ENCODE measurements at regions not wholly inside any gene's neighbourhood (a gene's known extent, or its start where the extent isn't known, plus 50 kb on each side); places are given as distances from the start of the nearest gene placed in this dataset.
"Not testable (repeated sequence)": the region's sequence is repeated elsewhere in the genome, so short reads cannot be mapped to it uniquely, and the experiment has no call there.

GRCh38 chr18:23324056-23324811 lies 128.9 kb upstream of the RIOK3 start:
- H3K4me3 ChIP-seq (ENCODE audit: insufficient read depth in 1 of 2, low read depth in 1 of 2, low read length in 2 of 2): no peak overlapping the region
- H4K8ac ChIP-seq (ENCODE audit: low read length): no peak overlapping the region
- no peak overlapping the region for H2AK5ac ChIP-seq (ENCODE audit: low read length, severe bottlenecking)
- no peaks in the 10 kb centered on the region for H3K4me1 ChIP-seq (ENCODE audit: control insufficient read depth, insufficient read depth, low read depth, low read length)
- no peak overlapping the region for H2AFZ ChIP-seq (ENCODE audit: low read depth, low read length)
- no peak overlapping the region for H3K18ac ChIP-seq (ENCODE audit: low read depth in 1 of 2, low read length in 2 of 2)
- H3K4ac ChIP-seq (ENCODE audit: low read depth in 1 of 2, low read length in 2 of 2): no peak overlapping the region
- H3K27ac ChIP-seq (ENCODE audit: low read length, poor library complexity, severe bottlenecking): no peak overlapping the region
- no peak overlapping the region for H2BK15ac ChIP-seq (ENCODE audit: low read depth, poor library complexity, severe bottlenecking)
- no peak for DNase-seq
- H3K79me1 ChIP-seq (replicated peaks; ENCODE audit: low read length, poor library complexity, severe bottlenecking): peaks cover 2% of the 10 kb centered on the region
- no peak overlapping the region for H2BK12ac ChIP-seq (ENCODE audit: low read length in 2 of 2)
- H3K14ac ChIP-seq (ENCODE audit: low read length in 2 of 2): no peak overlapping the region
- WGBS: 98% methylated on average over 10 of the region's 11 CpGs
- no peak overlapping the region for H3K4me2 ChIP-seq (ENCODE audit: low read length, poor library complexity, severe bottlenecking)
- no peak overlapping the region for H2BK120ac ChIP-seq (ENCODE audit: low read depth, low read length)
- H3K23ac ChIP-seq (ENCODE audit: low read length in 2 of 2): no peak overlapping the region
- H3K9ac ChIP-seq (ENCODE audit: low read length): no peak overlapping the region
- peaks cover 0 to 2% of the 10 kb centered on the region in 2 experiments for H3K36me3 ChIP-seq (ENCODE audit: control insufficient read depth in 1 of 2, insufficient read depth in 2 of 2, low read depth in 1 of 2, low read length in 2 of 2)
- H3K9me3 ChIP-seq (ENCODE audit: control insufficient read depth, low read length): peaks cover 3% of the 10 kb centered on the region
- H2BK5ac ChIP-seq (ENCODE audit: low read depth, low read length, poor library complexity, severe bottlenecking): no peak overlapping the region
- no peak overlapping the region for H4K91ac ChIP-seq (ENCODE audit: low read length)
- no peaks in the 10 kb centered on the region for H3K27me3 ChIP-seq (ENCODE audit: control insufficient read depth in 1 of 2, insufficient read depth in 1 of 2, low read length in 2 of 2)

GRCh38 chr18:23324861-23325260 lies 128.2 kb upstream of the RIOK3 start:
- H3K9me3 ChIP-seq (ENCODE audit: control insufficient read depth, low read length): peaks cover 3% of the 10 kb centered on the region
- H3K23ac ChIP-seq (ENCODE audit: low read length in 2 of 2): no peak overlapping the region
- no peak overlapping the region for H3K27ac ChIP-seq (ENCODE audit: low read length, poor library complexity, severe bottlenecking)
- no peak overlapping the region for H2BK5ac ChIP-seq (ENCODE audit: low read depth, low read length, poor library complexity, severe bottlenecking)
- H3K4ac ChIP-seq (ENCODE audit: low read depth in 1 of 2, low read length in 2 of 2): no peak overlapping the region
- no peak overlapping the region for H3K18ac ChIP-seq (ENCODE audit: low read depth in 1 of 2, low read length in 2 of 2)
- H2AFZ ChIP-seq (ENCODE audit: low read depth, low read length): no peak overlapping the region
- 92% methylated on average over 4 of the region's 4 CpGs for WGBS
- H2BK15ac ChIP-seq (ENCODE audit: low read depth, poor library complexity, severe bottlenecking): no peak overlapping the region
- H4K91ac ChIP-seq (ENCODE audit: low read length): no peak overlapping the region
- H2AK5ac ChIP-seq (ENCODE audit: low read length, severe bottlenecking): no peak overlapping the region
- H2BK12ac ChIP-seq (ENCODE audit: low read length in 2 of 2): no peak overlapping the region
- peaks cover 2% of the 10 kb centered on the region for H3K79me1 ChIP-seq (replicated peaks; ENCODE audit: low read length, poor library complexity, severe bottlenecking)
- H3K4me2 ChIP-seq (ENCODE audit: low read length, poor library complexity, severe bottlenecking): no peak overlapping the region
- no peaks in the 10 kb centered on the region for H3K4me1 ChIP-seq (ENCODE audit: control insufficient read depth, insufficient read depth, low read depth, low read length)
- H2BK120ac ChIP-seq (ENCODE audit: low read depth, low read length): no peak overlapping the region
- H4K8ac ChIP-seq (ENCODE audit: low read length): no peak overlapping the region
- H3K9ac ChIP-seq (ENCODE audit: low read length): no peak overlapping the region
- no peak overlapping the region for H3K14ac ChIP-seq (ENCODE audit: low read length in 2 of 2)
- peaks cover 0 to 2% of the 10 kb centered on the region in 2 experiments for H3K36me3 ChIP-seq (ENCODE audit: control insufficient read depth in 1 of 2, insufficient read depth in 2 of 2, low read depth in 1 of 2, low read length in 2 of 2)
- no peaks in the 10 kb centered on the region for H3K27me3 ChIP-seq (ENCODE audit: control insufficient read depth in 1 of 2, insufficient read depth in 1 of 2, low read length in 2 of 2)
- DNase-seq: no peak
- no peak overlapping the region for H3K4me3 ChIP-seq (ENCODE audit: insufficient read depth in 1 of 2, low read depth in 1 of 2, low read length in 2 of 2)

GRCh38 chr18:23329671-23330070 lies 123.4 kb upstream of the RIOK3 start:
- H3K18ac ChIP-seq (ENCODE audit: low read depth in 1 of 2, low read length in 2 of 2); H2BK120ac ChIP-seq (ENCODE audit: low read depth, low read length); H3K23ac ChIP-seq (ENCODE audit: low read length in 2 of 2); H2AFZ ChIP-seq (ENCODE audit: low read depth, low read length); H3K27ac ChIP-seq (ENCODE audit: low read length, poor library complexity, severe bottlenecking); DNase-seq; H2BK12ac ChIP-seq (ENCODE audit: low read length in 2 of 2); H3K4ac ChIP-seq (ENCODE audit: low read depth in 1 of 2, low read length in 2 of 2); H3K9ac ChIP-seq (ENCODE audit: low read length); H3K9me3 ChIP-seq (ENCODE audit: control insufficient read depth, low read length); H4K91ac ChIP-seq (ENCODE audit: low read length); H3K14ac ChIP-seq (ENCODE audit: low read length in 2 of 2); H3K79me1 ChIP-seq (replicated peaks; ENCODE audit: low read length, poor library complexity, severe bottlenecking); H2BK5ac ChIP-seq (ENCODE audit: low read depth, low read length, poor library complexity, severe bottlenecking); H2AK5ac ChIP-seq (ENCODE audit: low read length, severe bottlenecking); H3K4me3 ChIP-seq (ENCODE audit: insufficient read depth in 1 of 2, low read depth in 1 of 2, low read length in 2 of 2); H3K4me1 ChIP-seq (ENCODE audit: control insufficient read depth, insufficient read depth, low read depth, low read length); H3K27me3 ChIP-seq (ENCODE audit: control insufficient read depth in 1 of 2, insufficient read depth in 1 of 2, low read length in 2 of 2); H4K8ac ChIP-seq (ENCODE audit: low read length); H3K4me2 ChIP-seq (ENCODE audit: low read length, poor library complexity, severe bottlenecking); H2BK15ac ChIP-seq (ENCODE audit: low read depth, poor library complexity, severe bottlenecking): not testable (repeated sequence)
- 96% methylated on average over 3 of the region's 3 CpGs for WGBS
- peaks cover 12 to 16% of the 10 kb centered on the region in 2 experiments for H3K36me3 ChIP-seq (ENCODE audit: control insufficient read depth in 1 of 2, insufficient read depth in 2 of 2, low read depth in 1 of 2, low read length in 2 of 2)

GRCh38 chr18:23330423-23330822 lies 122.7 kb upstream of the RIOK3 start:
- H3K36me3 ChIP-seq (ENCODE audit: control insufficient read depth in 1 of 2, insufficient read depth in 2 of 2, low read depth in 1 of 2, low read length in 2 of 2): peaks cover 12 to 16% of the 10 kb centered on the region in 2 experiments
- H3K79me1 ChIP-seq (replicated peaks; ENCODE audit: low read length, poor library complexity, severe bottlenecking): peaks cover 2% of the 10 kb centered on the region
- no peak overlapping the region for H2AK5ac ChIP-seq (ENCODE audit: low read length, severe bottlenecking)
- H3K4ac ChIP-seq (ENCODE audit: low read depth in 1 of 2, low read length in 2 of 2): no peak overlapping the region
- H3K14ac ChIP-seq (ENCODE audit: low read length in 2 of 2): no peak overlapping the region
- H4K8ac ChIP-seq (ENCODE audit: low read length): no peak overlapping the region
- no peak overlapping the region for H4K91ac ChIP-seq (ENCODE audit: low read length)
- H3K4me1 ChIP-seq (ENCODE audit: control insufficient read depth, insufficient read depth, low read depth, low read length): no peaks in the 10 kb centered on the region
- H3K4me2 ChIP-seq (ENCODE audit: low read length, poor library complexity, severe bottlenecking): no peak overlapping the region
- 99% methylated on average over 8 of the region's 8 CpGs for WGBS
- no peak overlapping the region for H3K9ac ChIP-seq (ENCODE audit: low read length)
- no peak overlapping the region for H2BK15ac ChIP-seq (ENCODE audit: low read depth, poor library complexity, severe bottlenecking)
- H3K9me3 ChIP-seq (ENCODE audit: control insufficient read depth, low read length): peaks cover 3% of the 10 kb centered on the region
- no peak for DNase-seq
- H2BK5ac ChIP-seq (ENCODE audit: low read depth, low read length, poor library complexity, severe bottlenecking): no peak overlapping the region
- no peak overlapping the region for H2BK12ac ChIP-seq (ENCODE audit: low read length in 2 of 2)
- no peak overlapping the region for H3K18ac ChIP-seq (ENCODE audit: low read depth in 1 of 2, low read length in 2 of 2)
- H3K23ac ChIP-seq (ENCODE audit: low read length in 2 of 2): no peak overlapping the region
- H2BK120ac ChIP-seq (ENCODE audit: low read depth, low read length): no peak overlapping the region
- no peak overlapping the region for H3K27ac ChIP-seq (ENCODE audit: low read length, poor library complexity, severe bottlenecking)
- H3K4me3 ChIP-seq (ENCODE audit: insufficient read depth in 1 of 2, low read depth in 1 of 2, low read length in 2 of 2): no peak overlapping the region
- no peaks in the 10 kb centered on the region for H3K27me3 ChIP-seq (ENCODE audit: control insufficient read depth in 1 of 2, insufficient read depth in 1 of 2, low read length in 2 of 2)
- no peak overlapping the region for H2AFZ ChIP-seq (ENCODE audit: low read depth, low read length)
